Activated B cell treated with CpG ODN at 0.5 μM for 24 hours (primary cell): ENCODE measurements at regions not wholly inside any gene's neighbourhood (a gene's known extent, or its start where the extent isn't known, plus 50 kb on each side); places are given as distances from the start of the nearest gene placed in this dataset.

ENCODE experiments used
- ATAC-seq: fragments of 200-7000 bp; cut with Tn5 transposase; one replicate; pipeline ENCODE4 v1.10.0; 2021; ENCODE audit warnings: low read depth, mild to moderate bottlenecking, moderate library complexity
- CTCF ChIA-PET: fragments of 350-600 bp; sonication (Branson Sonifier 250); formaldehyde crosslinking; loops from one replicate; lab custom pipeline; 2021; ENCODE audit warnings: antibody characterized with exemption; lab: Charles Lee
- POLR2A ChIA-PET: fragments of 350-600 bp; sonication (Branson Sonifier 250); formaldehyde crosslinking; loops from one replicate; lab custom pipeline; 2021; ENCODE audit warnings: antibody characterized with exemption; lab: Charles Lee
- DNase-seq: peaks from one replicate; pipeline ENCODE4 v3.0.0; 2022
- H3K27ac Mint-ChIP-seq: one replicate; pipeline ENCODE4 v1.8.0; 2020; ENCODE audit warnings: mixed read lengths
- H3K27me3 Mint-ChIP-seq: one replicate; pipeline ENCODE4 v1.8.0; 2021; ENCODE audit warnings: mixed read lengths
- H3K36me3 Mint-ChIP-seq: one replicate; pipeline ENCODE4 v1.8.0; 2021; ENCODE audit warnings: low read depth, mixed read lengths
- H3K4me1 Mint-ChIP-seq: one replicate; pipeline ENCODE4 v1.8.0; 2021; ENCODE audit warnings: mixed read lengths
- H3K4me3 Mint-ChIP-seq: one replicate; pipeline ENCODE4 v1.8.0; 2020; ENCODE audit warnings: mild to moderate bottlenecking, mixed read lengths
- H3K9me3 Mint-ChIP-seq: one replicate; pipeline ENCODE4 v1.8.0; 2020; ENCODE audit warnings: mixed read lengths
- CTCF ChIP-seq: fragments of 200-600 bp; IDR thresholded peaks from one replicate; pipeline ENCODE4 v1.8.0; 2022; ENCODE audit warnings: antibody characterized with exemption, mild to moderate bottlenecking
- intact Hi-C: fragments of 100-400 bp; cut with micrococcal nuclease; formaldehyde crosslinking; loops from one replicate; pipeline ENCODE4 v1.15.1; 2024

- no peaks in the 10 kb centered on the region for H3K4me1 Mint-ChIP-seq
- H3K4me3 Mint-ChIP-seq: no peak overlapping the region
- no peaks in the 10 kb centered on the region for H3K9me3 Mint-ChIP-seq
- CTCF ChIA-PET: no interaction called here
- no peaks in the 10 kb centered on the region for H3K36me3 Mint-ChIP-seq
- H3K27ac Mint-ChIP-seq: no peak overlapping the region
- H3K27me3 Mint-ChIP-seq: peaks cover 2% of the 10 kb centered on the region
- no peak for ATAC-seq
- intact Hi-C loops: no loop called here
- DNase-seq: no peak
- POLR2A ChIA-PET: no interaction called here
- TF ChIP-seq CTCF: no peak
Observed at GRCh38 chr1:87572008-87572407, 243.3 kb downstream of the LMO4 start.

- ATAC-seq (no peak), DNase-seq (no peak)
- Mint-ChIP-seq H3K36me3 (no peaks in the 10 kb centered on the region), H3K4me1 (no peaks in the 10 kb centered on the region), H3K27me3 (peaks cover 2% of the 10 kb centered on the region), H3K27ac (no peak overlapping the region), H3K9me3 (no peaks in the 10 kb centered on the region), H3K4me3 (no peak overlapping the region)
- no peak for TF ChIP-seq CTCF
- intact Hi-C loops: no loop called here
- ChIA-PET CTCF (no interaction called here), POLR2A (no interaction called here)
Observed at GRCh38 chr1:87572891-87573290, 244.2 kb downstream of the LMO4 start.

GRCh38 chr1:87575528-87575927 is 246.8 kb downstream of the LMO4 start:
- DNase-seq (no peak), ATAC-seq (no peak)
- intact Hi-C loops: no loop called here
- no peaks in the 10 kb centered on the region for H3K36me3 Mint-ChIP-seq
- H3K4me3 Mint-ChIP-seq: no peak overlapping the region
- POLR2A ChIA-PET: no interaction called here
- peaks cover 5% of the 10 kb centered on the region for H3K27me3 Mint-ChIP-seq
- no peak overlapping the region for H3K27ac Mint-ChIP-seq
- no peak for TF ChIP-seq CTCF
- H3K9me3 Mint-ChIP-seq: no peaks in the 10 kb centered on the region
- H3K4me1 Mint-ChIP-seq: no peaks in the 10 kb centered on the region
- CTCF ChIA-PET: no interaction called here

GRCh38 chr1:87578464-87578863 is 249.8 kb downstream of the LMO4 start:
- Mint-ChIP-seq H3K9me3 (no peaks in the 10 kb centered on the region), H3K4me3 (no peak overlapping the region), H3K36me3 (no peaks in the 10 kb centered on the region), H3K27me3 (peaks cover 3% of the 10 kb centered on the region), H3K27ac (no peak overlapping the region), H3K4me1 (no peaks in the 10 kb centered on the region)
- POLR2A ChIA-PET: no interaction called here
- DNase-seq (no peak), ATAC-seq (no peak)
- no peak for TF ChIP-seq CTCF
- CTCF ChIA-PET: no interaction called here
- intact Hi-C loops: no loop called here

- CTCF ChIA-PET: no interaction called here
- Mint-ChIP-seq H3K4me1 (peaks cover 17% of the 10 kb centered on the region), H3K4me3 (no peak overlapping the region), H3K36me3 (no peaks in the 10 kb centered on the region), H3K27ac (no peak overlapping the region), H3K9me3 (no peaks in the 10 kb centered on the region), H3K27me3 (peaks cover 3% of the 10 kb centered on the region)
- ATAC-seq (no peak), DNase-seq (no peak)
- POLR2A ChIA-PET: no interaction called here
- intact Hi-C loops: no loop called here
- no peak for TF ChIP-seq CTCF
Observed at GRCh38 chr1:87583459-87583858, 254.8 kb downstream of the LMO4 start.
